OCI-LY7 (cell line): ENCODE measurements at regions not wholly inside any gene's neighbourhood (a gene's known extent, or its start where the extent isn't known, plus 50 kb on each side); places are given as distances from the start of the nearest gene placed in this dataset.

ENCODE experiments used
- BruUV-seq: library from RNA; stranded (reverse); fragments of 400-500 nt; replicated peaks from 2 replicates; lab custom pipeline; 2021; lab: Mats Ljungman, UMichigan
- CTCF ChIA-PET: fragments of 300-600 bp; sonication (Branson Sonifier 250); formaldehyde crosslinking; loops from one replicate; lab custom pipeline; 2022; ENCODE audit warnings: antibody characterized with exemption; ENCODE audit not compliant: unreplicated experiment; lab: Charles Lee
- POLR2A ChIA-PET: fragments of 300-600 bp; sonication (Branson Sonifier 250); formaldehyde crosslinking; loops from one replicate; lab custom pipeline; 2022; ENCODE audit warnings: antibody characterized with exemption; lab: Charles Lee
- DNase-seq: peaks from one replicate; pipeline ENCODE4 v3.0.0-alpha.2; 2015; ENCODE audit warnings: low spot score
- H2AFZ ChIP-seq: fragments of 200-600 bp; sonication (generic), shearing (Covaris generic); 2 replicates; pipeline ENCODE4 v1.6.1; 2014; ENCODE audit warnings: mild to moderate bottlenecking, antibody characterized with exemption, low read length, moderate library complexity
- H3K27ac ChIP-seq: fragments of 200-600 bp; sonication (generic); 2 replicates; pipeline ENCODE4 v1.5.1; 2014; ENCODE audit warnings: mixed run types, low read depth, mild to moderate bottlenecking, moderate library complexity, low read length, inconsistent platforms; ENCODE audit not compliant: poor library complexity, severe bottlenecking
- H3K36me3 ChIP-seq: fragments of 200-600 bp; sonication (generic); 2 replicates; pipeline ENCODE4 v1.6.1; 2014; ENCODE audit warnings: mild to moderate bottlenecking, antibody characterized with exemption, low read length, moderate library complexity, mixed read lengths; ENCODE audit not compliant: insufficient read depth
- H3K4me1 ChIP-seq: fragments of 200-600 bp; sonication (generic); 2 replicates; pipeline ENCODE4 v1.5.1; 2014; ENCODE audit warnings: mild to moderate bottlenecking, low read length; ENCODE audit not compliant: insufficient read depth, poor library complexity, severe bottlenecking
- H3K4me2 ChIP-seq: fragments of 200-600 bp; sonication (generic); 2 replicates; pipeline ENCODE4 v1.6.1; 2014; ENCODE audit warnings: mild to moderate bottlenecking, low read length
- H3K4me3 ChIP-seq: fragments of 200-600 bp; sonication (generic); 2 replicates; pipeline ENCODE4 v1.5.1; 2014; ENCODE audit warnings: mild to moderate bottlenecking, low read depth, low read length; ENCODE audit not compliant: poor library complexity, severe bottlenecking
- H3K79me2 ChIP-seq: fragments of 200-600 bp; sonication (generic); 2 replicates; pipeline ENCODE4 v1.6.1; 2016; ENCODE audit warnings: low read depth, mild to moderate bottlenecking, low read length, moderate library complexity, mixed read lengths; ENCODE audit not compliant: insufficient read depth
- H3K9me2 ChIP-seq: fragments of 200-600 bp; sonication (generic); 2 replicates; pipeline ENCODE4 v1.6.1; 2016; ENCODE audit warnings: mild to moderate bottlenecking, low read length, mixed read lengths; ENCODE audit not compliant: insufficient read depth
- H3K9me3 ChIP-seq: fragments of 200-600 bp; sonication (generic); 2 replicates; pipeline ENCODE4 v1.6.1; 2014; ENCODE audit warnings: mild to moderate bottlenecking, mixed run types, low read length, mixed read lengths
- H4K20me1 ChIP-seq: fragments of 200-600 bp; sonication (generic); 2 replicates; pipeline ENCODE4 v1.6.1; 2014; ENCODE audit warnings: mild to moderate bottlenecking, antibody characterized with exemption, low read length, moderate library complexity, mixed read lengths; ENCODE audit not compliant: insufficient read depth
- CTCF ChIP-seq: fragments of 200-600 bp; sonication (generic); conservative IDR thresholded peaks from 2 replicates; pipeline ENCODE4 v1.5.1; 2014; ENCODE audit warnings: mild to moderate bottlenecking, antibody characterized with exemption, low read length, moderate library complexity, mixed read lengths
- EZH2phosphoT487 ChIP-seq: fragments of 200-600 bp; sonication (generic); IDR thresholded peaks from 2 replicates; pipeline ENCODE4 v1.6.1; 2018; ENCODE audit warnings: low read depth, borderline replicate concordance, mild to moderate bottlenecking, mixed run types, antibody characterized with exemption, low read length, moderate library complexity, mixed read lengths
- intact Hi-C: fragments of 100-400 bp; cut with micrococcal nuclease; formaldehyde crosslinking; loops from one replicate; pipeline ENCODE4 v1.10.0; 2022; ENCODE audit not compliant: unreplicated experiment

GRCh38 chr19:20357921-20358320 is 190.9 kb downstream of the ZNF486 start:
- ChIA-PET POLR2A (no interaction called here), CTCF (no interaction called here)
- no peaks in the 10 kb centered on the region for H3K79me2 ChIP-seq
- no peaks in the 10 kb centered on the region for H3K9me2 ChIP-seq
- no peak overlapping the region for H3K4me2 ChIP-seq
- H4K20me1 ChIP-seq = no peaks in the 10 kb centered on the region
- H3K4me3 ChIP-seq = no peak overlapping the region
- H3K4me1 ChIP-seq = no peaks in the 10 kb centered on the region
- BruUV-seq = no TSS peak
- no peak overlapping the region for H3K27ac ChIP-seq
- H3K36me3 ChIP-seq = no peaks in the 10 kb centered on the region; the same call in 1 of the 2 replicates
- intact Hi-C loops = no loop called here
- no peak for TF ChIP-seq CTCF
- no peak for TF ChIP-seq EZH2phosphoT487
- no peaks in the 10 kb centered on the region; the same call in 1 of the 2 replicates for H3K9me3 ChIP-seq
- no peak for DNase-seq
- no peak overlapping the region for H2AFZ ChIP-seq

GRCh38 chr19:20351244-20351643 is 184.2 kb downstream of the ZNF486 start:
- Histone ChIP-seq H3K79me2 (no peaks in the 10 kb centered on the region), H4K20me1 (no peaks in the 10 kb centered on the region), H2AFZ (no peak overlapping the region), H3K4me2 (no peak overlapping the region), H3K4me1 (no peaks in the 10 kb centered on the region), H3K27ac (no peak overlapping the region), H3K36me3 (no peaks in the 10 kb centered on the region), H3K9me2 (no peaks in the 10 kb centered on the region), H3K9me3 (no peaks in the 10 kb centered on the region), H3K4me3 (no peak overlapping the region)
- DNase-seq = no peak
- TF ChIP-seq EZH2phosphoT487 = no peak
- TF ChIP-seq CTCF = no peak
- no TSS peak for BruUV-seq
- POLR2A ChIA-PET = interaction anchor here (1.4 kb wide), 1 partner anchor 38 kb away, joined by 3 read pairs; no protein-coding TSS in a partner anchor
- intact Hi-C loops = no loop called here
- CTCF ChIA-PET = no interaction called here

- no peak for TF ChIP-seq EZH2phosphoT487
- TF ChIP-seq CTCF = no peak
- Histone ChIP-seq H3K4me3 (no peak overlapping the region), H3K27ac (no peak overlapping the region), H3K9me2 (no peaks in the 10 kb centered on the region), H3K9me3 (no peaks in the 10 kb centered on the region), H3K4me2 (no peak overlapping the region), H2AFZ (peak overlapping the region; percentile 60; the same call in 1 of the 2 replicates), H4K20me1 (no peaks in the 10 kb centered on the region), H3K79me2 (no peaks in the 10 kb centered on the region), H3K36me3 (no peaks in the 10 kb centered on the region), H3K4me1 (no peaks in the 10 kb centered on the region)
- POLR2A ChIA-PET = interaction anchor here (0.7 kb wide), 1 partner anchor 348 kb away, joined by 3 read pairs; no protein-coding TSS in a partner anchor
- no TSS peak for BruUV-seq
- DNase-seq = no peak
- CTCF ChIA-PET = no interaction called here
- intact Hi-C loops = no loop called here
Measured at GRCh38 chr19:20349206-20349605, 182.2 kb downstream of the ZNF486 start.
